Jurkat, Clone E6-1 (cell line): ENCODE measurements at regions not wholly inside any gene's neighbourhood (a gene's known extent, or its start where the extent isn't known, plus 50 kb on each side); places are given as distances from the start of the nearest gene placed in this dataset.
"Not testable (repeated sequence)": the region's sequence is repeated elsewhere in the genome, so short reads cannot be mapped to it uniquely, and the experiment has no call there.

Experiments used
- DNase-seq: peaks from one replicate; pipeline ENCODE4 v3.0.0-alpha.2; 2011; ENCODE audit warnings: low read depth, low spot score
- H3K4me3 ChIP-seq: 2 replicates; pipeline ENCODE4 v1.5.1; 2011; ENCODE audit warnings: mild to moderate bottlenecking, low read length, control low read depth, moderate library complexity

DNA sequence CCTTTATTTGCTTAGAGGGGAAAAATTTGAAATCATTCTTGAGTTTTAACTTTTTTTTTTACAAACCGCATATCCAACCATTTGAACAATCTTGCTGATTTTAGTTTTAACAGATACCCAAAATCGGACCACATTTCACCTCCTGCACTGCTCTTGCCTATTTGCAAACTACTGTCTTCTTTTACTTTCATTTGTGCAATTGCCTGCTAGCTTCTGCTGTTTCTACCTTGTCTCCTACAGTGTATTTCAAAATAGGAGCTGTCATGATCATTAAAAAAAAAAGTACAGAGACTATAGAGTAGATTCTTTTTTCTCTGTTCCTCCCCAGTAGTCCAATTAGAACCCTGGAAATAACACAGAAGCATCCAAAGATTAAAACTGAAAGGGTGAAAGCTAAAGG lies 1081.2 kb downstream of the SOCS6 start:
- no peak for DNase-seq
- no peak overlapping the region for H3K4me3 ChIP-seq

- no peak overlapping the region for H3K4me3 ChIP-seq
- DNase-seq: no peak
Observed at GRCh38 chr18:71362140-71362539, 1073.3 kb downstream of the SOCS6 start.

- DNase-seq, H3K4me3 ChIP-seq: not testable (repeated sequence)
Observed at GRCh38 chr18:71355599-71355998, 1066.8 kb downstream of the SOCS6 start.

DNA sequence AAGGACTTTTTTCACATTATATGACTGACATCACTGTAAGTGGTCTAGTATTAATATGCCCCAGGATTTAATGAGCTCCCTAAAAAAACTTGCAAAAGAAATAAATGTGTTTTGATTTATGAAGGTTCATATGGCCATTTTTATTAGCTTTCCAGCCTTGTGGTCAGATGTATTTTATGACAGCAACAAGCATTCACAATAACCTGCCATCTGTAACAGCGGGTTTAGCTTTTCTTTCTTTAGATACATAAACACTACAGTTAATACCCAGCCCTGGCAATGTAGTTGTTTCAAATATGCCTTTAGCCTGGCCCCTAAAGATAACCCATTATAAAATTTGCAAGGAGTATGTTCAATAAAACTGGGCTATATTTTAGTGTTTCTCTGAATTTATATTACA lies 1063.8 kb downstream of the SOCS6 start:
- DNase-seq: no peak
- H3K4me3 ChIP-seq: no peak overlapping the region

DNA sequence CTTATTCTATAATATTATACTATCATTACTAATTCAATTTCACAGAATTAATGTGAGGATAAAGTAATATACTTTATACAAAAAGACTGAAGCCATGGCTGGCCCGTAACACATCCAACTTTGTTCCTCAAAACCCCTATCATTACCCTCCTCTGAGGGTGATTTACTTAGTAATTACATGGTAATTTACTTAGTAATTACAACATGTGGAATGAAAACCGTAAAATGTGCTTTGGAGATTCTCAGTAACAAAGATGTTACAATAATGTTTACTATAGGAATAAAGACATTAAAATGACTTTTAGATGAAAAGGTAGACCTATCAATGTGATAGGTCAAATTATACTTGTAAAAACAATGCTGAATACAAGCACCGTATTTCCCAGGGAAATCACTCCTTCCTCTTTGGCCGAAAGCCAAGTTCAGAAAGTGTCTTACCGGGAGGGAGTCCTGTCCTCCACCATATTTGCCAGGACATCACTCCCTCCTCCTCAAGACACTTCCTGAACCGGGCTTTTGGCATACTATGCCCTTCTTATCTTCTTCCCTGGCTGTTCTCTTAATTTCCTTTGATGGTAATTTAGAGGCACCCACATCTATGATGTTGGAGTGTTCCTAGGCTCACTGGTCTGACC lies 1047.8 kb downstream of the SOCS6 start:
- DNase-seq: no peak
- H3K4me3 ChIP-seq: no peak overlapping the region

- no peak overlapping the region for H3K4me3 ChIP-seq
- no peak for DNase-seq
Observed at GRCh38 chr18:71329563-71329962, 1040.7 kb downstream of the SOCS6 start.

DNA sequence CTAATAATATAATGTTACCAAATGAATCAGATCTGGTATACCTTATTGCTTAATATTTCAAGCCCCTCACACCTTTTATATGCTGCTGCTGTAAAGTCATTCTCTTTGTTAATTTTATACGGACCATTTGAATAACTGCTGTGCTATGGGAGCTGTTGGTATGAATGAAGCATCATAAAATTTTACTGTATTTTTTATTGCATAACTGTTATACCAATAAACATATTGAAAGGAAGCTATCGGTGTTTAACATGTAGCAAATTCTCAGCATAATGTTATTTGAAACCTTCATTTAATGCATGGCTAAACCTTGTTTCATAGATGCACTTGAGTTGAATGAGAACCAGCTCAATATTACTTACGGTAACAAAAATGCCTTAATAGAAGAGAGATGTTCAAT lies 1040.3 kb downstream of the SOCS6 start:
- H3K4me3 ChIP-seq: no peak overlapping the region
- DNase-seq: no peak

DNA sequence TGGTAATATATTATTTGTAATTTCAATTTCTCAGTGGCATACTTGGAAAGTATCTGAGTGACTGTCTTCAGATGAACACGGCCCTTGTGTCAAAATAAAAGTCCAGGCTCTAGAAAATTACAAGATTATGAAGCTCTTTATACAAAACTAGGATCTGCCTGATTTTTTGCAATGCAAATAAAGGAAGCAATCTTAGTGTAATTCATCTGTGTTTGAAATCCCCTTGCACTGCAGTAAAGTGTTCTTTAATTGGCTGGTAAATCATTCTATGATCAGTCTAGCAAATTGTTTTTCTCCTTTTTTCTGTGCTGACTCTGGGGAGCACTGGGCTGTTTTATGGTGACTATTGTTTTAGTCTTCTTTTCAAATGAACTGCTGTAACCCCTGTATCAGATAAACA lies 1039.0 kb downstream of the SOCS6 start:
- no peak overlapping the region for H3K4me3 ChIP-seq
- DNase-seq: no peak

GRCh38 chr18:71327441-71327840 lies 1038.6 kb downstream of the SOCS6 start:
- H3K4me3 ChIP-seq: no peak overlapping the region
- no peak for DNase-seq

DNA sequence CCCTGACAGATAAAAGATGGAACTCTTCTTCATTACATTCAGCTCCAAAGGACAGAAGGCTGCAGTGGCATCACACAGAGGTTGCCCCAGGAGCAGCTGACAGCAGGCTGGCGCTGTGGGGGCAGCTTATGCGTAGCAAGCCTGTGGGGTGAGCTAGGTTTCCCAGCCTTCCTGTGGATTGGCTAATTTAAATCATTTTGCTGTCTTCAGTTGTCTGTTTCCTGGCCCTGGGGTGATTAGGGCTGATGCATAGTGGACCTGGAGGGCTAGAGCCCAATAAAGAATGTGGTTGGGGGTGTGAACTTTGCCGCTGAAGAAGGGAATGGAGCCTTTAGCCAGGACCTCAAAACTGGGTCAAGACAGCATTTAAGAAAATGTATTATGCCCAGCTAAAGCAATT lies 1038.0 kb downstream of the SOCS6 start:
- DNase-seq: no peak
- no peak overlapping the region for H3K4me3 ChIP-seq

DNA sequence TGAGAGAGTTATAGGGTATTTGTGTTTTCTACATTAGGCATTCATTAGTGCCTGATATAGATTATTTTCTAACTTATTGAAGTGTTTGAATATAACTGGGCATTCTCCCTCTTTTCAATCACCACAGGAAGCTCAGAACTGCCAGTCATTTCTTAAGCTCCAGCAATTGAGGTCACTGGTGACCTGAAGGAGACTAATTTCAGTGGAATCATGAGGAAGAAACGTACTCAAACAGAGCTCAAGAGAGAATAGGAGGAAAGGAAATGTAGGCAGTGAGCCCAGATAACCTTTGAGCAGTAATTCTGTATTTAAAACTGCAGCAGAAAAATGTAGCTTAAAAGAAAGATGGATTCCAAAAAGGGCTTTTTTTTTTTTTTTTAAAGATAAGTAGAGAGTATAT lies 1035.5 kb downstream of the SOCS6 start:
- no peak for DNase-seq
- H3K4me3 ChIP-seq: no peak overlapping the region

- H3K4me3 ChIP-seq: no peak overlapping the region
- no peak for DNase-seq
Observed at GRCh38 chr18:71322201-71322600, 1033.4 kb downstream of the SOCS6 start.

DNA sequence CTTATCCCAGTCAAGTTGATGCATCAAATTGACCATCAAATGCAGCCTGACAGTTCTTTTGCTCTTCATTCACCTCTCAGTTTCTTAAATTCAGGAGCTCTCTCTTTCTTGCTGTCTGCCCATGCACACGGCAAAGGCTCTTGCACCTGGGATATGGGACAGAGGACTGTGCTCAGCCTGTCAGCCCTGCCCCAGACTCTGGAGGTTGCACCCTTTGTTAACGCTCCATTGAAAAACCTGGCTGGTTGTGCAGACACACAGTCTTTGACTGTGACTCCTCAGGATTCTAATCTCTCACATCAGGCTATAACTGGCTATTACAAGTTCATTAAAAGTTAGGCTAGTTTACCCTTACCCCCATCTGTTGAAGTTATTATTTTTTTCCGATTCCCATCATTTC lies 1032.5 kb downstream of the SOCS6 start:
- no peak for DNase-seq
- no peak overlapping the region for H3K4me3 ChIP-seq

- no peak for DNase-seq
- no peak overlapping the region for H3K4me3 ChIP-seq
Observed at GRCh38 chr18:71304856-71305255, 1016.0 kb downstream of the SOCS6 start.

DNA sequence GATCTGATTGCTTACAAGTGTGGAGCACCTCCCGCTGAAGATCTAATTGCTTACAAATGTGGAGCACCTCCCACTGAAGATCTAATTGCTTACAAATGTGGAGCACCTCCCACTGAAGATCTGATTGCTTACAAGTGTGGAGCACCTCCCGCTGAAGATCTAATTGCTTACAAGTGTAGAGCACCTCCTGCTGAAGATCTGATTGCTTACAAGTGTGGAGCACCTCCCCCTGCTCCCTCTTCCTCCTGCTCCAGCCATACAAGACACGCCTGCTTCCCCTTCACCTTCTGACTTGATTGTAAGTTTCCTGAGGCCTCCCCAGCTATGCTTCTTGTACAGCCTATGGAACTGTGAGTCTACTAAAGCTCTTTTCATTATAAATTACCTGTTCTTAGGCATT lies 1014.9 kb downstream of the SOCS6 start:
- DNase-seq: not testable (repeated sequence)

DNA sequence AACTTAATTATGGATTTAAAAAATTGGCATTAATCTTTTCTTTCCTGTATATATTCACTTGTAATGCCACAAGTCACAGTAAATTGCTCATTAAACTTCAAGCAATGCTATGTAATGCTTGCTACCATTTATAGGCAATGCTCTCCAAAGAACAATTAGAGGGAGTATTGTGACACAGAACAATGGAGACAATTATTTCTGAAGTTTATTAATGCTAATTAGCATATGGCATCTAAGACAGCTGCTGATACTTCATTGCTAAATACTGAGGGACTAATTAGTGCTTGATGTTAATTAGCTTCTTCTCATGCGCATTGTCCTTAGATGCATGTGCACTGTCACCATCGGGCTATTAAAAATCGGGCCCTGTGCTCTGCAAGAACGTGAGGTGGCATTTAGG lies 1012.8 kb downstream of the SOCS6 start:
- no peak overlapping the region for H3K4me3 ChIP-seq
- DNase-seq: no peak

More for the DNA sequence above, 1014.9 kb downstream of the SOCS6 start:
- not testable (repeated sequence) for H3K4me3 ChIP-seq

GRCh38 chr18:71294201-71294600 lies 1005.4 kb downstream of the SOCS6 start:
- not testable (repeated sequence) for DNase-seq

GRCh38 chr18:71293322-71293721 lies 1004.5 kb downstream of the SOCS6 start:
- DNase-seq: no peak
- no peak overlapping the region for H3K4me3 ChIP-seq

More at GRCh38 chr18:71294201-71294600, 1005.4 kb downstream of the SOCS6 start:
- not testable (repeated sequence) for H3K4me3 ChIP-seq

- no peak for DNase-seq
- H3K4me3 ChIP-seq: no peak overlapping the region
Observed at GRCh38 chr18:71287268-71287667, 998.4 kb downstream of the SOCS6 start.

DNA sequence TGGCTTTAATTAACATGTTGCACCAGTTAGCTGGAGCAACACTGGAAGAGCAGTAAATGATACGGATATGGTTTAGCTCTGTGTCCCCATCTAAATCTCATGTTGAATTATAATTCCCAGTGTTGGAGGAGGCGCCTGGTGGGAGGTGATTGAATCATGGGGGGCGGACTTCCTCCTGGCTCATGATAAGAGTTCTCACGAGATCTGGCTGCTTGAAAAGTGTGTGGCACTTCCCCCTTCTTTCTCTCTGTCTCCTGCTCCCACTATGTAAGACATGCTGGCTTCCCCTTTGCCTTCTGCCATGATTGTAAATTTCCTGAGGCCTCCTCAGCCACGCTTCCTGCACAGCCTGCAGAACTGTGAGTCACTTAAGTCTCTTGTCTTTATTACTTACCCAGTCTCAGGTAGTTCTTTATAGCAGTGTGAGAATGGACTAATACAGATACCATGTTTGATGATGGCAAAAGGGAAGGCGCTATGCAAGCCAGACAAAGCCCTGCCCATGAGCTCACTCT lies 963.6 kb downstream of the SOCS6 start:
- DNase-seq: no peak
- no peak overlapping the region for H3K4me3 ChIP-seq

GRCh38 chr18:71250191-71250590 lies 961.3 kb downstream of the SOCS6 start:
- DNase-seq: no peak
- no peak overlapping the region for H3K4me3 ChIP-seq
